ENCODE measurements at regions not wholly inside any gene's neighbourhood (a gene's known extent, or its start where the extent isn't known, plus 50 kb on each side); places are given as distances from the start of the nearest gene placed in this dataset.

DNA sequence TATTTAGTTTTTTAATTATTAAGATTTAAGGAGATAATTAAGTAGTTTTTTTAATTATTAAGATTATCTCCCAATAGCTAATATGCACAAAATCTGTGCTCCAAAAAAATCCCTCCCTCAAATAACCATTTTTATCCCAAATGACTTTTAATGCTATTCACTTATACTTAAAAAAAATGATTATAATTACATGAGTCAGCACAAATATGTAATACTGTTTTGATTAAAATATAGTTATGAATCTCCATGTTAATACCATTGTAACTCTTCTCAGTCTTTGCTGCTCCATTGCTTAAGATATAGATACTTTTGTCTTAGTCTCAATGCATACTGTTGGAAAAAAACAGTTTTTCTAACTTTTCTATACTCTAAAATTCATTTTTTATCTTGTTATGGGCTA, 1121.1 kb upstream of the ADGRL3 start:
- no peak overlapping the region for H3K4me3 ChIP-seq (ENCODE audit: low read depth, low read length, poor library complexity, severe bottlenecking)
- TF ChIP-seq EZH2 (IDR thresholded peaks at IDR 0.05; ENCODE audit: borderline replicate concordance, low read depth, low read length, poor library complexity, severe bottlenecking): no peak
- TF ChIP-seq, protein P1, sequence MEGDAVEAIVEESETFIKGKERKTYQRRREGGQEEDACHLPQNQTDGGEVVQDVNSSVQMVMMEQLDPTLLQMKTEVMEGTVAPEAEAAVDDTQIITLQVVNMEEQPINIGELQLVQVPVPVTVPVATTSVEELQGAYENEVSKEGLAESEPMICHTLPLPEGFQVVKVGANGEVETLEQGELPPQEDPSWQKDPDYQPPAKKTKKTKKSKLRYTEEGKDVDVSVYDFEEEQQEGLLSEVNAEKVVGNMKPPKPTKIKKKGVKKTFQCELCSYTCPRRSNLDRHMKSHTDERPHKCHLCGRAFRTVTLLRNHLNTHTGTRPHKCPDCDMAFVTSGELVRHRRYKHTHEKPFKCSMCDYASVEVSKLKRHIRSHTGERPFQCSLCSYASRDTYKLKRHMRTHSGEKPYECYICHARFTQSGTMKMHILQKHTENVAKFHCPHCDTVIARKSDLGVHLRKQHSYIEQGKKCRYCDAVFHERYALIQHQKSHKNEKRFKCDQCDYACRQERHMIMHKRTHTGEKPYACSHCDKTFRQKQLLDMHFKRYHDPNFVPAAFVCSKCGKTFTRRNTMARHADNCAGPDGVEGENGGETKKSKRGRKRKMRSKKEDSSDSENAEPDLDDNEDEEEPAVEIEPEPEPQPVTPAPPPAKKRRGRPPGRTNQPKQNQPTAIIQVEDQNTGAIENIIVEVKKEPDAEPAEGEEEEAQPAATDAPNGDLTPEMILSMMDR (conservative IDR thresholded peaks at IDR 0.05; ENCODE audit: low read depth, low read length): no peak
- H3K4me1 ChIP-seq (ENCODE audit: insufficient read depth, low read length, poor library complexity, severe bottlenecking): no peaks in the 10 kb centered on the region
- BruUV-seq (replicated peaks): no TSS peak
- no peaks in the 10 kb centered on the region for H3K27me3 ChIP-seq (replicated peaks; ENCODE audit: insufficient read depth, low read depth, low read length, poor library complexity)
- no peak overlapping the region for H3K27ac ChIP-seq (ENCODE audit: low read depth, low read length, poor library complexity, severe bottlenecking)
- H3K36me3 ChIP-seq (ENCODE audit: insufficient read depth, low read length, poor library complexity, severe bottlenecking): no peaks in the 10 kb centered on the region
- no peak for DNase-seq (ENCODE audit: low spot score)
- H3K9me3 ChIP-seq (ENCODE audit: low read depth, low read length, poor library complexity, severe bottlenecking): no peaks in the 10 kb centered on the region
- ChIA-PET CTCF (no interaction called here), POLR2A (ENCODE audit: low non-redundant PET) (no interaction called here)
- intact Hi-C loops (cut with micrococcal nuclease; ENCODE audit: unreplicated experiment): no loop called here

DNA sequence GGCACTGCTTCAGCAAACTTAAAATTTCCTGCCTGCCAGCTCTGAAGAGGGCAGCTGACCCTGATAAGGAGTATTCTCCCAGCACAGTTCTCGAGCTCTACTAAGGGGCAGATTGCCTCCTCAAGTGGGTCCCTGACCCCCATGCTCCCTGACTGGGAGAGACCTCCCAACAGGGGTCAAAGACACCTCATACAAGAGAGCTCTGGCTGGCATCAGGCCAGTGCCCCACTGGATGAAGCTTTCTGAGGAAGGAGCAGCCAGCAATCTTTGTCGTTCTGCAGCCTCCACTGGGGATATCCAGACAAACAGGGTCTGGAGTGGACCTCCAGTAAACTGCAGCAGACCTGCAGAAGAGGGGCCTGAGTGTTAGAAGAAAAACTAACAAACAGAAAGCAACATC, 1118.3 kb upstream of the ADGRL3 start:
- no peak for TF ChIP-seq EZH2 (IDR thresholded peaks at IDR 0.05; ENCODE audit: borderline replicate concordance, low read depth, low read length, poor library complexity, severe bottlenecking)
- TF ChIP-seq, protein P1 (conservative IDR thresholded peaks at IDR 0.05; ENCODE audit: low read depth, low read length): no peak
- POLR2A ChIA-PET (ENCODE audit: low non-redundant PET): no interaction called here

DNA sequence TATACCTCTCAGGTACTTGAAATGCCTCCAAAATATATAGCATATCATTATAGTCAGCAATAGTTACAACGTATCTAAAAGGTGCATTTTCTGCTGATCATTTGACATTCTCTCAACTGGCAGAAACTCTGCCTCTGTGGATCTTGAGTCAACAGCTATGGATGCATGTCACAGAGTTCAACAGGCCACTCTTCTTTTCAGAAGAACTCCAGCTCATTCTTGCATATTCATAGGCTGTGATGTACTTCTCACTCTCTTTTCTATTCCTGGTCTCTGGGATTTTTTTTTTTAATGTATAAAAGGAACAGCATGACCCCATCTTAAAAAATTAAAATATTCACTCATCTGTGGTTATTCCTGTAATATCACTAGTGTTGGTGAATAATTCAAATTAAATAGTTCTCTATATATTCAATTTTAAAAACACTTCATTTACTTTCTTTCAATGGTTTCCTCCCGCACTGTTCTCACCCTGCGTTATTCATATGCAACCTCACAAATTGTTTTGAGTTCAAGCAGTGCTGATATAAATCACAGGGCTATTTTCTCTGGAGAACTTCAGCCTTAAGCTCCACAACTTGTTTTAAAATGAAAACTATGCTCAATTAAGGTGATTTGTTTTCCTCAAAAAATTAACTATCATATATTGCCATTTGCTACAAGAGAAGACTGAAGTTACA, 1111.2 kb upstream of the ADGRL3 start:
- no peak for DNase-seq (ENCODE audit: low spot score)
- no peak overlapping the region for H3K27ac ChIP-seq (ENCODE audit: low read depth, low read length, poor library complexity, severe bottlenecking)
- H3K9me3 ChIP-seq (ENCODE audit: low read depth, low read length, poor library complexity, severe bottlenecking): no peaks in the 10 kb centered on the region
- ChIA-PET POLR2A (ENCODE audit: low non-redundant PET) (no interaction called here), CTCF (no interaction called here)
- H3K27me3 ChIP-seq (replicated peaks; ENCODE audit: insufficient read depth, low read depth, low read length, poor library complexity): no peaks in the 10 kb centered on the region
- intact Hi-C loops (cut with micrococcal nuclease; ENCODE audit: unreplicated experiment): no loop called here
- no TSS peak for BruUV-seq (replicated peaks)
- H3K4me3 ChIP-seq (ENCODE audit: low read depth, low read length, poor library complexity, severe bottlenecking): no peak overlapping the region
- H3K4me1 ChIP-seq (ENCODE audit: insufficient read depth, low read length, poor library complexity, severe bottlenecking): no peaks in the 10 kb centered on the region
- H3K36me3 ChIP-seq (ENCODE audit: insufficient read depth, low read length, poor library complexity, severe bottlenecking): no peaks in the 10 kb centered on the region
- no peak for TF ChIP-seq EZH2 (IDR thresholded peaks at IDR 0.05; ENCODE audit: borderline replicate concordance, low read depth, low read length, poor library complexity, severe bottlenecking)
- TF ChIP-seq, protein P1 (conservative IDR thresholded peaks at IDR 0.05; ENCODE audit: low read depth, low read length): no peak

More for the DNA sequence above, 1118.3 kb upstream of the ADGRL3 start:
- no peaks in the 10 kb centered on the region for H3K36me3 ChIP-seq (ENCODE audit: insufficient read depth, low read length, poor library complexity, severe bottlenecking)
- no TSS peak for BruUV-seq (replicated peaks)
- no peaks in the 10 kb centered on the region for H3K4me1 ChIP-seq (ENCODE audit: insufficient read depth, low read length, poor library complexity, severe bottlenecking)
- CTCF ChIA-PET: no interaction called here
- intact Hi-C loops (cut with micrococcal nuclease; ENCODE audit: unreplicated experiment): no loop called here
- no peak overlapping the region for H3K27ac ChIP-seq (ENCODE audit: low read depth, low read length, poor library complexity, severe bottlenecking)
- H3K4me3 ChIP-seq (ENCODE audit: low read depth, low read length, poor library complexity, severe bottlenecking): no peak overlapping the region
- no peak for DNase-seq (ENCODE audit: low spot score)
- no peaks in the 10 kb centered on the region for H3K9me3 ChIP-seq (ENCODE audit: low read depth, low read length, poor library complexity, severe bottlenecking)
- H3K27me3 ChIP-seq (replicated peaks; ENCODE audit: insufficient read depth, low read depth, low read length, poor library complexity): no peaks in the 10 kb centered on the region
